ENCODE measurements at regions not wholly inside any gene's neighbourhood (a gene's known extent, or its start where the extent isn't known, plus 50 kb on each side); places are given as distances from the start of the nearest gene placed in this dataset.

- TF ChIP-seq CTCF (conservative IDR thresholded peaks at IDR 0.05; ENCODE audit: low read length) (no peak), EZH2phosphoT487 (IDR thresholded peaks at IDR 0.05; ENCODE audit: borderline replicate concordance, low read depth, low read length) (no peak)
These were observed 201.8 kb downstream of the GLRX3 start for GRCh38 chr10:130337696-130338635.
